ENCODE measurements at regions not wholly inside any gene's neighbourhood (a gene's known extent, or its start where the extent isn't known, plus 50 kb on each side); places are given as distances from the start of the nearest gene placed in this dataset.

DNA sequence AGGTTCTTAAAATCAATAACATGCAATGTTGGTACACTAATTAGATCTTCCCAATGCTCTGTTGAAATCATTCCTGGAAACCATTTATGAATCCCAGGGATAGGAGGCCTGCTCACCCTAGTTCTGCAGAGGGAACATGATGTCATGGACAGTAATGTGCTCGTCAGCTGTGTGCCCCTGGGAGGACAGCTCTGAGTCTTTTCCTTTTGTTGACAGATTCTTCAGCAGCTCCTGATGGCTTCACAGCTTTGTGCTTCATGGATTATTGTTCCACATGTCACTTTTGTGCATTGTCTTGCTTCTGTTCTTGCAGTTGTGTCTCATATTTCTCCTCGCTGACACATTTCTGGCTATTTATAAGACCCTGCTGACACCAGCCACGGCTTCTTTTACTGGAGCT lies 367.5 kb downstream of the CCSER2 start:
- Histone ChIP-seq H3K36me3 (replicated peaks in 1 of 2; ENCODE audit: control insufficient read depth in 1 of 2, insufficient read depth in 2 of 2, low read length in 2 of 2) (no peaks in the 10 kb centered on the region), H3K9ac (ENCODE audit: insufficient read depth, low read length, poor library complexity, severe bottlenecking) (no peak overlapping the region), H4K20me1 (ENCODE audit: insufficient read depth, low read length) (no peaks in the 10 kb centered on the region), H3K4me3 (replicated peaks in 1 of 3; ENCODE audit: low read depth in 2 of 3, low read length in 3 of 3) (no peak overlapping the region), H3K4me1 (ENCODE audit: control insufficient read depth in 1 of 2, insufficient read depth in 2 of 2, low read length in 2 of 2) (no peaks in the 10 kb centered on the region), H3K9me3 (replicated peaks in 1 of 2; ENCODE audit: control insufficient read depth in 1 of 2, insufficient read depth in 1 of 2, low read length in 2 of 2) (no peaks in the 10 kb centered on the region), H3K4me2 (replicated peaks; ENCODE audit: extremely low read depth, low read length, poor library complexity, severe bottlenecking) (no peak overlapping the region), H2AFZ (ENCODE audit: insufficient read depth, low read depth, low read length, poor library complexity, severe bottlenecking) (no peak overlapping the region), H3K79me2 (ENCODE audit: insufficient read depth, low read length) (no peaks in the 10 kb centered on the region), H3K27me3 (ENCODE audit: control insufficient read depth in 2 of 2, insufficient read depth in 2 of 2, low read length in 2 of 2) (no peaks in the 10 kb centered on the region), H3K27ac (ENCODE audit: low read depth in 1 of 2, low read length in 2 of 2) (no peak overlapping the region)
- WGBS (ENCODE audit: insufficient coverage) = 85% methylated on average over 2 of the region's 3 CpGs
- Mint-ChIP-seq H3K4me3 (no peak overlapping the region), H3K27me3 (ENCODE audit: low read depth in 3 of 3) (peaks cover 0 to 5% (median 2%) of the 10 kb centered on the region in 3 donors), H3K4me1 (no peaks in the 10 kb centered on the region), H3K36me3 (no peaks in the 10 kb centered on the region), H3K9me3 (peaks cover 0 to 4% (median 0%) of the 10 kb centered on the region in 7 donors), H3K27ac (no peak overlapping the region)
- TF ChIP-seq, protein P1, sequence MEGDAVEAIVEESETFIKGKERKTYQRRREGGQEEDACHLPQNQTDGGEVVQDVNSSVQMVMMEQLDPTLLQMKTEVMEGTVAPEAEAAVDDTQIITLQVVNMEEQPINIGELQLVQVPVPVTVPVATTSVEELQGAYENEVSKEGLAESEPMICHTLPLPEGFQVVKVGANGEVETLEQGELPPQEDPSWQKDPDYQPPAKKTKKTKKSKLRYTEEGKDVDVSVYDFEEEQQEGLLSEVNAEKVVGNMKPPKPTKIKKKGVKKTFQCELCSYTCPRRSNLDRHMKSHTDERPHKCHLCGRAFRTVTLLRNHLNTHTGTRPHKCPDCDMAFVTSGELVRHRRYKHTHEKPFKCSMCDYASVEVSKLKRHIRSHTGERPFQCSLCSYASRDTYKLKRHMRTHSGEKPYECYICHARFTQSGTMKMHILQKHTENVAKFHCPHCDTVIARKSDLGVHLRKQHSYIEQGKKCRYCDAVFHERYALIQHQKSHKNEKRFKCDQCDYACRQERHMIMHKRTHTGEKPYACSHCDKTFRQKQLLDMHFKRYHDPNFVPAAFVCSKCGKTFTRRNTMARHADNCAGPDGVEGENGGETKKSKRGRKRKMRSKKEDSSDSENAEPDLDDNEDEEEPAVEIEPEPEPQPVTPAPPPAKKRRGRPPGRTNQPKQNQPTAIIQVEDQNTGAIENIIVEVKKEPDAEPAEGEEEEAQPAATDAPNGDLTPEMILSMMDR (IDR thresholded peaks at IDR 0.05) = no peak
- no peak for DNase-seq
- intact Hi-C loops (cut with micrococcal nuclease) = no loop called here

- intact Hi-C loops (cut with micrococcal nuclease) = no loop called here
- no peak for DNase-seq
- no peak overlapping the region for H3K4me2 ChIP-seq (replicated peaks; ENCODE audit: extremely low read depth, low read length, poor library complexity, severe bottlenecking)
- WGBS (ENCODE audit: insufficient coverage) = no CpG with 5 or more reads among the region's 3 CpGs
- no peak overlapping the region for H3K9ac ChIP-seq (ENCODE audit: insufficient read depth, low read length, poor library complexity, severe bottlenecking)
- no peaks in the 10 kb centered on the region for H3K36me3 ChIP-seq (replicated peaks in 1 of 2; ENCODE audit: control insufficient read depth in 1 of 2, insufficient read depth in 2 of 2, low read length in 2 of 2)
- H3K4me1 Mint-ChIP-seq = no peaks in the 10 kb centered on the region
- H3K4me1 ChIP-seq (ENCODE audit: control insufficient read depth in 1 of 2, insufficient read depth in 2 of 2, low read length in 2 of 2) = no peaks in the 10 kb centered on the region
- no peaks in the 10 kb centered on the region for H4K20me1 ChIP-seq (ENCODE audit: insufficient read depth, low read length)
- no peak overlapping the region for H3K27ac Mint-ChIP-seq
- no peak overlapping the region for H3K27ac ChIP-seq (ENCODE audit: low read depth in 1 of 2, low read length in 2 of 2)
- H3K27me3 Mint-ChIP-seq (ENCODE audit: low read depth in 3 of 3) = peaks cover 0 to 5% (median 2%) of the 10 kb centered on the region in 3 donors
- H3K27me3 ChIP-seq (ENCODE audit: control insufficient read depth in 2 of 2, insufficient read depth in 2 of 2, low read length in 2 of 2) = no peaks in the 10 kb centered on the region
- no peak overlapping the region for H3K4me3 Mint-ChIP-seq
- no peak overlapping the region for H2AFZ ChIP-seq (ENCODE audit: insufficient read depth, low read depth, low read length, poor library complexity, severe bottlenecking)
- no peaks in the 10 kb centered on the region for H3K36me3 Mint-ChIP-seq
- no peaks in the 10 kb centered on the region for H3K79me2 ChIP-seq (ENCODE audit: insufficient read depth, low read length)
- TF ChIP-seq, protein P1 (IDR thresholded peaks at IDR 0.05) = no peak
- peaks cover 0 to 4% (median 0%) of the 10 kb centered on the region in 7 donors for H3K9me3 Mint-ChIP-seq
- no peaks in the 10 kb centered on the region for H3K9me3 ChIP-seq (replicated peaks in 1 of 2; ENCODE audit: control insufficient read depth in 1 of 2, insufficient read depth in 1 of 2, low read length in 2 of 2)
- no peak overlapping the region for H3K4me3 ChIP-seq (replicated peaks in 1 of 3; ENCODE audit: low read depth in 2 of 3, low read length in 3 of 3)
Measured at GRCh38 chr10:84696610-84697009, 368.2 kb downstream of the CCSER2 start.
